Hematopoietic multipotent progenitor cell treated with erythropoietin and hydrocortisone succinate and interleukin-3 and kit ligand, for 4 days (in vitro differentiated cells): ENCODE measurements at regions not wholly inside any gene's neighbourhood (a gene's known extent, or its start where the extent isn't known, plus 50 kb on each side); places are given as distances from the start of the nearest gene placed in this dataset.
"Not testable (repeated sequence)": the region's sequence is repeated elsewhere in the genome, so short reads cannot be mapped to it uniquely, and the experiment has no call there.

ENCODE experiments used
- DNase-seq: peaks from one replicate; pipeline ENCODE4 v3.0.0-alpha.2; 2015

DNA sequence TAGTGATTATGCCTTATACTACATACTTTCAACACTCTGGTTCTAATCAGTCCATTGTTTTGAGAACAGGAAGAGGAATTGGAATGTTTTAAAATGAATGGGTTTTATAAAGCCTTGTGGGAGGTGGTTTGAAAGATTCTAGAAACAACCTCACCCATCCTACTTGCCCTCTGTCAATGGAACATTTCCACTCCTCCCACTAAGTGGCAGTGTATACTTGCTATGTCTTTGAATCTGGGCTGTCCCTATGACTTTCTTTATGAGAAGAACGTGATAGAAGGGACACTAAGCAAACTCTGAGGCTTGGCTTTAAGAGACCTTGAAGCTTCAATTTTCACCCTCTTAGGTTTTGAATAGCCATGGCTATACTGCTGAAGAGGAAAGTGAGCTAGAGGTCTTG lies 611.2 kb downstream of the PPP4R3C start:
- no peak for DNase-seq

DNA sequence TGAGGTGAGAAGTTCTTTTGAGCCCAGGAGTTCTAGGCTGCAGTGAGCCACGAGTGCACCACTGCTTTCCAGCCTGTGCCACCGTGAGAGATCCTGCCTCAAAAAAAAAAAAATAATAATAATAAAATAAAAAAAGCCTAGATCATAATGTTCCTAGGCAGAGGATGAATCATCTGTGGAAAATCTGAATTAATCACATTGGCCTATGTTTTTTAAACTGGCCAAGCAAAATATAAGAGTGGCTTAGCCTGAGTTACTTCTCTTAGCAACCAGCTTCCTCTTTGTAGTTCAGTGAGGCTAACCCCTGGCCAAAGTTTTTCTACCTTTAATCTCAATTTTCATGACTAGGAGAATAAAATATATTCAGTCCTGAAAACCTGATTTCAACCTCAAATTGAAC lies 614.6 kb downstream of the PPP4R3C start:
- no peak for DNase-seq

DNA sequence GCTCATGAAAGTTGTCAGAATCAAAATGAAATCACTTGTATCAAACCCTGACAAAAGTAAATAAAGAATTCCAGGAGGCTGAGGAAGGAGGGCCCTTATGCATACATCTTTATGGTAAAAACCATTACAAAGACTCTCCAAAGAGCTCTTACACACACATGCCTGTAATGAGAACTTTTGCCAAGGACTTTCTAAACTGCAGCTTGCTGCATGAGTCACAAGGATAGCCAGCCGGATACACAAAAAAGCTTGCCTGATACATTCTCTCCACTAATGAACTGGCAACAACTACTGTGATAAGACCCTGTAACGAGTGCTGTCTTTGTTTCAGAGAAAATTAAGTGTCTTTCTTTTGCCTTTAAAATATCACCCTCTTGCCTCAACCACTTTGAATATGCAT lies 618.1 kb downstream of the PPP4R3C start:
- DNase-seq, result no peak

DNA sequence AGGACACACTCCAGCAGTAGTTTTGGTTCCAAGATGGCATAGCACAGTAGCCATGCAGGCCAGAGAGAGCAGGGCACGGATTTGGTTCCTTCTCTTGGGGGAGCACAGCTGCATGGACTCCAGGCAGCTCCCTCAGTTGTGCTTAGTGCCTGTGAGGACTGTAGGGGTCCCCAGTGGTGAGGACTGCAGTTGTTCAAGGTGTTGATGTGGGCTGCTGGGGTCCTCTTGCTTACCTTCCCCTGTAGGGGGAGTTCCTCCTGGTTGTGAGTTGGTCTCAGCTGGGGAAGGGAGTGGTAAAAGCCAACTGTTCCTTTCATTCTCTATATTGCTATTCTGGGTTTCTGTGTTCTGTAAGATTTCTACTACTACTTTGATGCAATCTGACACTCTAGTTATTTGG lies 606.5 kb downstream of the MAGEB5 start:
- DNase-seq, result no peak

GRCh38 chrX:26789751-26790150 lies 573.8 kb downstream of the MAGEB5 start:
- DNase-seq, result no peak

DNA sequence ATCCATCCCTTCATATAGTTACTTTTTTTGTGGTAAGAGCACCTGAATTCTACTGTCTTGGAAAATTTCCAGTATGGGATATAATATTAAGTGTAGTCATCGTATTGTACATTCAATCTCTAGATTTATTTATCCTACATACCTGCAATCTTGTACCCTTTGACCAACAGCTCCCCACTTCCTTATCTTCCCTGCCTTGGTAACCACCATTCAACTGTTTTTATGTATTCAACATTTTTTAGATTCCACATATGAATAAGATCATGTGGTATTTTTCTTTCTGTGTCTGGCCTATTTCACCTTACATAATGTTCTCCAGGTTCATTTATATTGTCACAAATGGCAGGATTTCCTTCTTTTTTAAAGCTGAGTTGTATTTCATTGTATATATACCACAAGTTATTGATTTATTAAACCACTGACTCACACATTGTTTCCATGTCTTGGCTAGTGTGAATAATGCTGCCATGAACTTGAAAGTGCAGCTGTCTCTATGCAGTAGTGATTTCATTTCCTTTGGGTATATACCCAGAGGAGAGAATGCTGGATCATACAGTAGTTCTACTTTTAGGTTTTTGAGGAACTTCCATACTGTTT lies 572.5 kb downstream of the MAGEB5 start:
- no peak for DNase-seq

- peak; percentile 60 for DNase-seq
Observed at GRCh38 chrX:26783512-26784225, 567.7 kb downstream of the MAGEB5 start.

DNA sequence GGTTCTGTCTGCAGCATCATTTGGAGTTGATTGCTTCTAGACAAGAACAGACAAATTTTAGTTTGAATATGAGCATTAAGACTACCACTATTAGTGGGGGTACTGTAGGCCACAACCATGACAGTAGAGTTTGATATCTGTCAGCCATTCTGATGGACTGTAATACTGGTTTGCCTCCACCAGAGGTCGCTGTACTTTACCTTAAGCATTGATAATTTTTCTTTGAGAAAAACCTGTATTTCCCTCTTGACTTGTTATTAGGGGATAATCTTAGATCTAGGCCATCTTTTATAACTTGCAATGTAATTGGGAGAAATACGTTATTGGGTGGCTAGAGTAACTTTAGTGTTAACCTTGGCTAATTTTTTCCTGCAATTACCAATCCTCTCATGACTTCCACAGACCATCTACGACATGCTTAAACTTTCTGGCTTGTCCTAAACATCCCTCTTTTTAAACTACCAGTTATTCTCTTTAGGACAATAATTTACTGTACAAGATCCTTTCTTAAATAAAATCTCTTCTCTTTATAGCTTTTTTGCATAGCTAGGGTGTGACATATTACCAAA lies 562.4 kb downstream of the MAGEB5 start:
- DNase-seq, result peak; percentile 4

DNA sequence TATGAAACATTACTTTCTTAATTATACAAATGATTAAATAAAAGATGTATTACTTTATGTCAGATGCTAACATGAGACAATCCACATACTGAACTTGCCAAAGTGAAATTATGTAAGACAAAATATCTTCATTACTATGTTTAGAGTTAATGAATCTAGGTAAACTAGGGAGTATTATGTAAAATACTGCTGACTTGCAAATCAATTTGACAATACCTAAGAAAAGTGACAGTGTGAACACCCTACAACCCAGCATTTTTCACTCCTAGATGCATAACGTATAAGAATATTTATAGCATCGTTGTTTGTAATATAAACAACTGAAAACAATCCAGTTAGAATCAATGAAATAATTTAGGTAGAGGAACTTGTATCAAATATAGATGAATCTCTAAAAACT lies 546.3 kb downstream of the MAGEB5 start:
- no peak for DNase-seq

DNA sequence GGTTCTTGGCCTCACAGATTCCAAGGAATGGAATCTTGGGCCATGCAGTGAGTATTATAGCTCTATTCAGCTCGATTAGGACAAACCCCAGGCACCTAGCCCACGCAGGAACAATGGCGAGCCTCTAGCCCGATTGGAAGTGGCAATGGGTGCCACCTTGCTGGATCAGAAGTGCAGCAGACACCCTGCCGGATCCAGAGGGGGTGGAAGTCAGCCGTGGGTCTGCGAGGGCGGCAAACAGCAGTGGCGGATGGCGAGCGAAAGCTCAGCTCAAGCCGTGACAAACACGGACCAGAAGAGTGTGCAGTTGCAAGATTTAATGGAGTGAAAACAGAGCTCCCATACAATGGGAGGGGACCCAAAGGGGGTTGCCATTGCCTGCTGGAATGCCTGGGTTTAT lies 539.8 kb downstream of the MAGEB5 start:
- DNase-seq, result not testable (repeated sequence)

DNA sequence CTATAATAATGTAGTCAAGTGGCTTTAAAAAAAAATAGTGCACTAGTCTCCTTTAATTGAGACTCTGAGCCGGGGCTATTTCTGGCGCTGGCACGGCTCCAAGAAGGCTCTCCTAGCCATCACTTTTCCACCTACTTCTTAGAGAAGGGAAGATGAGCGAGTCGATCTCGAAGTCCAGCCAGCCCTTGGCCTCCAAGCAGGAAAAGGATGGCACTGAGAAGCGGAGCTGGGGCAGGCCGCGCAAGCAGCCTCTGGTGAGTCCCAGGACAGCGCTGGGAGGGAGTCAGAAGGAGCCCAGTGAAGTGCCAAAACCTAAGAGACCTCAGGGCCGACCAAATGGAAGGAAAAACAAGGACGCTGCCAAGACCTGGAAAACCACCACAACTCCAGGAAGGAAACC lies 531.9 kb downstream of the MAGEB5 start:
- no peak for DNase-seq

- no peak for DNase-seq
Observed at GRCh38 chrX:26722666-26723428, 506.9 kb downstream of the MAGEB5 start.

GRCh38 chrX:26672571-26672970 lies 456.6 kb downstream of the MAGEB5 start:
- no peak for DNase-seq

- DNase-seq, result no peak
Observed at GRCh38 chrX:26670521-26670920, 454.6 kb downstream of the MAGEB5 start.

- no peak for DNase-seq
Observed at GRCh38 chrX:26664919-26665318, 448.9 kb downstream of the MAGEB5 start.

DNA sequence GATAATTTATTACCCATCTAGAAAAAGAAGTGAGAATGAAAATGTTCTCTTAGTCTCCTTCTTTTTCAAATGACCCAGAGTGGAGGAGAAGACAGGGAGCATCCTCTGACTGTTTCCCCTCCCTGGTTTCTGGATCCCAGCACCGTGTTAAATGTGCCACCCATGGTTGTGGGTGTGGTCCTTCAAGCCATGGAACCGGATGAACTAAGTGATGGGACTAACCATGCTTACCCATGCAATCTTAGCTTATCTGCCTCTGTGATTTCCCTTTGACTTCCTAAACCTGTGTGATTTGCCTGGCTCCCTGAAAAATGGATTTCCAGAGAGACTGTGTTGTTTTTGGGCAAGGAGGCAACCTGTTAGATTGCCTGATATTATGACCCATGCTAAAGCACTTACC lies 437.1 kb downstream of the MAGEB5 start:
- DNase-seq, result no peak

- peak; percentile 6 for DNase-seq
Observed at GRCh38 chrX:26651755-26652154, 435.8 kb downstream of the MAGEB5 start.

DNA sequence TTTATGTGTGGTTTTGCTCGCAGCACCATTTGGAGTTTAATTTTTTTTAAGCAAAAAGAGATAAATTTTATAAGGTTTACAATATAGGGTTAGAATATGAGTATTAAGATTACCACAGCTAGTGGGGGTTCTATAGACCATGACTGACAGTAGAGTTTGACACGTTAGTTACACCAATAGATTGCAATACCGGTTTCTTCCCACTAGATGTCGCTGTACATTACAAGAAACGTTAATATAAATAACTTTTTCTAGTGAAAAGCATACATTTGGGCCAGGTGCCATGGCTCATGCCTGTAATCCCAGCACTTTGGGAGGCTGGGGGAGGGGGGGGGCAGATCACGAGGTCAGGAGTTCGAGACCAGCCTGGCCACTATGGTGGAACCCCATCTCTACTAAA lies 433.6 kb downstream of the MAGEB5 start:
- DNase-seq, result peak; percentile 48

- DNase-seq, result no peak
Observed at GRCh38 chrX:26631385-26631784, 415.4 kb downstream of the MAGEB5 start.

DNA sequence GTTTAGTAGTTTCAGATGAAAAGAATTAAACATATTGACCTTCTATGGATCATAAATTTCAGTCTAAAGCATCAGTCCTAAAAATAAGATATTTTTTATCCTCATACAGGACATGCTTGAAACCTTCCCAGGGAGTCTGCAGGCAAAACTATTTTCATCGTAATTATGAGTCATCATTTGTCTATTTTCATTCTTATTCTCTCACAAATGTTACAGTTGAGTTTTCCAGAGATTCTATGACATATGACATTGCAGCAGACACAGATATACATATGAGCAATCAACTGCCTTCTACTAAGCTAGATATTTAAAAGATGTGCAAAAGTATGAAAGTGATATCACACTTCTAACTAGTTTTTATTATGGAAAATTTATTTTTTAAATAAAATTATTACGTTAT lies 398.0 kb downstream of the MAGEB5 start:
- no peak for DNase-seq

DNA sequence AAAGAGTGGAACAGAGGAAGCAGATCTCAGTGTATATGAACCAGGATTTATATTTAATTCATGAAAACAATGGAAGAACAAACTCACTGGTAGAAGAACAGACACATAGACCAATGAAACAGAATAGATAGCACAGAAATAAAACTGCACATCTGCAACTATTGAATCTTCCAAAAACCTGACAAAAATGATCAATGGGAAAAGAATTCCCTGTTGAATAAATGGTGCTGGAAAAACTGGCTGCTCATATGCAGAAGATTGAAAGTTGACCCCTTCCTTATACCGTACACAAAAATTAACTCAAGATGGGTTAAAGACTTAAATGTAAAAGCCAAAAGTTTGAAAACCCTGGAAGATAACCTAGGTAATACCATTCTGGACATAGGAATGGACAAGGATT lies 391.0 kb downstream of the MAGEB5 start:
- no peak for DNase-seq

GRCh38 chrX:26597981-26598380 lies 382.0 kb downstream of the MAGEB5 start:
- no peak for DNase-seq

- no peak for DNase-seq
Observed at GRCh38 chrX:26590849-26591248, 374.9 kb downstream of the MAGEB5 start.

DNA sequence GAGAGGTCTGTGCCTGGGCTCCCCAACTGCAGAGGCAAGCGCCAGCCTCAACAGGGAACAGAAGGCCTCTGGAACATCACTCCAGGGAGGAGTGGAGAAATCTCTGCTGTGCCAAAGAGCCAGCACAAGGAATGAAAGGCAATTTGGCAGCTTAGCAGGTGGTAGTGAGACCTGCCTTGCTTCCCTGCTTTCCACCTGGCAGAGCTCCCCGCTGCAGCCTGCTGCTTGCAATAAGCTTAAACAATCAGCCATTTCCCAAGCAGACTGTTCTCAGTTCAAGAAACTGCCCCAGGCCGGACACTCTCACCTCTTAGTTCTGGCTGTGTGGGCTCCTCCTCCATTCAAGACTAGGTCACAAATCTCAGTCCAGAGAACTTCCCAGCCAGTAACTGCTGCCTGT lies 370.6 kb downstream of the MAGEB5 start:
- DNase-seq, result no peak
